RPMI7951 (cell line): ENCODE measurements at regions not wholly inside any gene's neighbourhood (a gene's known extent, or its start where the extent isn't known, plus 50 kb on each side); places are given as distances from the start of the nearest gene placed in this dataset.
"Not testable (repeated sequence)": the region's sequence is repeated elsewhere in the genome, so short reads cannot be mapped to it uniquely, and the experiment has no call there.

Source experiments
- DNase-seq: peaks from one replicate; pipeline ENCODE4 v3.0.0-alpha.2; 2012; ENCODE audit warnings: low read depth

DNA sequence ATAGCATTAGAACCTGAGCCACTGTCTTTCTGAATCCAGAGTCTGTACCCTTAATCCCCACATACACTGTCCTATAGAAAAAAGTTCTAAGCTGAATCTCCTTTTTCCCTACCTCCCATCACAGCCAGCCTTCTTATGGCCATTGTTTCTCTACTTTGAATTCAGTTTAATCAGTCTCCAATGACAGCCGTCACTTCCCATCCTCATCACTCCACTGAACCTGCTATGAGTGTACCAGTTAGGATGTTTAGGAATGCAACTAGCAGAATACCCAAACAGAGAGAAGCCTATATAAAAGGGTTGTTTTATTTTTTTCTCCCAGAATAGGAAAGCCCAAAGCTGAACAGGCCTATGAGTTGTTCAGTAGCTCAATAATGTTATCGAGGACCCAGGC lies 220.4 kb upstream of the NREP start:
- DNase-seq, result no peak

GRCh38 chr5:111976705-111977435 lies 219.9 kb upstream of the NREP start:
- no peak for DNase-seq

- no peak for DNase-seq
These were observed 218.1 kb upstream of the NREP start for GRCh38 chr5:111975133-111975532.

- DNase-seq, result no peak
These were observed 217.0 kb upstream of the NREP start for GRCh38 chr5:111973961-111974360.

- no peak for DNase-seq
These were observed 215.6 kb upstream of the NREP start for GRCh38 chr5:111972548-111972947.

GRCh38 chr5:111972080-111972479 lies 215.1 kb upstream of the NREP start:
- DNase-seq, result no peak

DNA sequence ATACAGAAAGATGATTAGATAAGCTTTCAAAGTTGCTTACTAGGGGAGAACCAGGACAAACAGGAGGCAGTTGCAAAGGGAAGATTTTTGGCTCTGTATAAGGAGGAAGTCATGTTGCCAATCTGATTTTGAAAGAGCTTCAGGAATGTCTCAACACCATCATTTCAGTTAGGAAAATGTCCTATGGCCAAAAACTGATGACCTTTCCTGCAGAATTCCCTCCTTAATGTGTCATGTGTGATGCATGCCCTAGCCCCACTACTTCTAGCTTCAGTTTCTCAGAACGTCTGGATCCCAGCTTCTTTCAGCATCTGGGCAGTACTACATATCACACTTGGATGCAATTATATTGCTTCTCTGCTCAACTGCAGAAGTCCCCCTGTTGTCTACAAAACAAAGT lies 211.5 kb upstream of the NREP start:
- DNase-seq, result peak; percentile 50

DNA sequence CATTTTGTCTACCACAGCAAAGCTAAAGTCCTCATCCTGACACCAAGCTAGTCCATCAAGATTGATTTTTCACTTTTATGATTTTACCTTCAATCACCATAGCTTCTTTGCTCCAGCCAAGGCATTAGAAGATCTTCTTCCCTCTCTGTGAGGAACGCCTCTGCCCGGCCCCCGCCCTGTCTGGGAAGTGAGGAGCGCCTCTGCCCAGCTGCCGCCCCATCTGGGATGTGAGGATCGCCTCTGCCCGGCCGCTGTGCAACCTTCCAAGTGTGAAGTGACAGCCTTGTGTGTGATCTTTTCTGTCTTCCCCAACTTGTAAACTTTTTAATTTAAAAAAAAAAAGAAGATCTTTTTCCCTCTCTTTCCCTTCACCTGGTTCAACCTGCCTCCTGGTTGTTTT lies 210.5 kb upstream of the NREP start:
- no peak for DNase-seq

DNA sequence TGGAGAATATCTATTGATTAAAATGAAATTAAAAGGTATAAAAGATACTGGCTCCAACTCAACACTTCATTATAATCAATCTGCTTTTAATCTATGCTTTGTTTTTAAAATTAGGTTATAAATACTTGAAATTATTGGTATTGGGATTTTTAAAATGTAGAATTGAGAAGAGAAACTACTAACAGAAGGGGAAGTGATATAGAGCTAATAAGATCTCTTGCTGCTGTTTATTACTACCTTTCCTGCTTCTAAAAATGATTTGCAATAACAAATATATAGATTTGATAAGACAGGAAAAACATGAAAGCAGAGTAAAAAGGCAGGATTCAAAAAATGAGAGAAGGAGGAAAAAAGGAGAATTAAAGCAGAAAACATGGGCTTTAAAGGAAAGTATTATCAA lies 209.3 kb upstream of the NREP start:
- DNase-seq, result no peak

DNA sequence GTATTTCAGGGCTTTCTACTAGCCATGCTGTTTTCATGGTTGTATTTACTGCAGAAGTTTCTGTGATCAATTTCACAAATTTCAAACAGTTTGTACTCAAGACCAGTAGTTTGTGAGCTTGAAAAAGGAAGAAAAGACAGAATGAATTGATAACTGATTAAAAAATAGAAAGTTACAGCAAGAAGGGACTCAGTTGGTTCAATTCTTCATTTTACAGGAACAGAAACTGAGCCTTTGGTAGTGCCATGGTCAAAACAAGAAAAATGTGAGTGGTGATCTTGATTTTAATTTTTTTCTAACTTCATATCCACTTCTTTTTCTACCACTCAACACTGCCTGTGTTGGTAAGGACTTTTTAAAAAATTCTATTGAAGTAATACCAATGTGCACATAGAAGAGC lies 206.6 kb upstream of the NREP start:
- no peak for DNase-seq

DNA sequence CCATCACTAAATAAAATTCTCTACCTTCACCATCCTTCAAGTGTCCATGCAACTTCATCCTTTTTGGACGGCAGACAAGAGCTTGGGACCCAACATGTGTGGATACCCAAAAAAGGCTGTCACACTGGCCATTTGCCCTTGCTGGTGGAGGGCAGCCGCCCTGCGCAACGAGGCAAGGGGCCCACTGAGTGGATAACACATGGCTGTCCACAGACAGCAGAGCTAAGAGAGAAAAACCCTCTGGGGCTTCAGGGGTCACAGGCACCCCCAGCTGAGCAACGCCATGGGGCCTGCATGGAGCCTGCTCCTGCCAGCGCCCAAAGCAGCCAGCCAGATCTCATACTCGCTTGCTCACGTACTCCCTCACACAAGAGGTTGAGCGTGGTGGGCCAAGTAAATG lies 205.9 kb upstream of the NREP start:
- no peak for DNase-seq

DNA sequence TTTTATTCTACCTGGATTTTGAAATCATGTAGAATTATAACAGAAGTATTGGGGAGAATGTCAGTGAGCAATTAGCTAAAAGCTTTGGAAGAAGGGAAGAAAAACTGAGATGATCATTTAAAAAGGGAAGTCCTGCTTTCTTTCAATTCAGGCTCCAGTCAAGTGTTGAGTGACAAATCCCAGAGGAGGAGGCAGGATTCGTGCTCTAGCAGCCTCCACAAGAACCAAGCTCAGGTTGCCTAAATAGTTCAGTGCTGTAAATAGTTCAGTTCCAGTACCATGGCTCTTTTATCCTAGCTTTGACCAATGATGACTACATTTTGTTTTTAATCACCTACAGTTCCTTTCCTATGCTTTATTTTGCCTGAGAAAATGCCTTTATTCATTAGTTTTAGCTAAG lies 204.9 kb upstream of the NREP start:
- DNase-seq, result no peak

- DNase-seq, result peak; percentile 45
These were observed 203.7 kb upstream of the NREP start for GRCh38 chr5:111960476-111961215.

DNA sequence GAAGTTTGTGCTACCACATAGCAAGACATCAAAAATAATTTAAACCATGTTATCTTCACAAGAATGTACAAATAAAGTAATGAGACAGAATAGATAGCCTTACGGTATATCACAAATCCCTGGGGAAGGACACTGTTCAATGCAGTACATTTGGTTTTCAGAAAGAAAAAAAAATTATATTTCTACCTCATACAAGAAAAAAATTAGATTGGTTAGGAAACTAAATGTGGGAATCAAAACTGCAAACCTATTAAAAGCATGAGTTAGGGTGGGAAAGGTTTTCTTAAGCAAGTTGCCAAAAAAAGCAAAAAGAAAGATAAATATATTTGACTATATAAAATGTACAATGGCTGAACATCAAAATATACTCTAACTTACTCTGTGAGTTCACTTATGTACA lies 201.9 kb upstream of the NREP start:
- no peak for DNase-seq

DNA sequence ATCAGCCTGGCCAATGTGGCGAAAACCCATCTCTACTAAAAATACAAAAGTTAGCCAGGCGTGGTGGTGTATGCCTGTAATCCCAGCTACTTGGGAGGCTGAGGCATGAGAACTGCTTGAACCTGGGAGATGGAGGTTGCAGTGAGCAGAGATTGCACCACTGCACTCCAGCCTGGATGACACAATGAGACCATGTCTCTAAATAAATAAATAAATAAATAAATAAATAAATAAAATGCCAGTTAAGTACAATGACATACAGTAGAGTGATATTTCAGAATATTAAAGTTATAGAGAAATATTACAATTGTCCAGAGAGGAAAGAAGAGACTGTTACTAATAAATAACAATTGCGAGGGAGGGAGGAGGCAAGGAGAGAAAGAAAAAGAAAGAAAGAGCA lies 199.8 kb upstream of the NREP start:
- DNase-seq, result not testable (repeated sequence)

GRCh38 chr5:111954516-111955395 lies 197.8 kb upstream of the NREP start:
- peak; percentile 40 for DNase-seq

DNA sequence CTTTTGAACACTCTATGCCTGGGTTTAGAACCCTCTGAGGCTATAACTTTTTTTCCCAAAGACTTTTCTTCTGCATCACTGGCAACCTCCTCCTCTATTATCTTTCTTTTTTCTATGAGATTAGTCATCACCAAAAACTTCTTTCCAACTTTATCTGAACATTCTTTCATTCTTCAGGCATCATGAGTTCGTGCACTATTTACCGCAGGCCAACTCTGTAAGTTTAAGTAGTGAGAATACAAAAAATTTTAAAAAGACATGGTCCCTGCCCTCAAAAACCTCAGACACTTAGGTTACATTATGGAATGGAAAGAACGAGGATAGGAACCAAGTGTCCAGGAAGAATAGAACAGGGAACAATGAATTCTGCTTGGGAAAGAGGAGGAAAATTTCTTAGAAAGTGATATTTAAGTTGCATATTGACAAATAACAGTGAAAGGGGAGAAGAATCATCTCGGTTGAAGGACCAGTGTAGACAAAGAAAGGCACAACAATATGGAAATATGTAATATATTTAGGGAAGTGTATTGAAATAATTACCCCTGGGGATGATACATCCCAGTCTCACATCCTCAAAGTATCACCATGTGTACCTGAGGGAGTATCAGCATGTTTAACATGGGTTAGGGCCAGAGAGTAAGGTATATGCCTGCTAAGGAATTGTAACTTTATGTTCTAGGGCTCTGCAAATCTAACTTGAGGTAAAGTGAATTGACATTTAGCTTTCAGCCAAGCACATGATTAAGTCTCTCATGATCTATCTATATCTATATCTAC lies 196.5 kb upstream of the NREP start:
- peak; percentile 89 for DNase-seq

- DNase-seq, result no peak
These were observed 195.6 kb upstream of the NREP start for GRCh38 chr5:111952555-111952954.

GRCh38 chr5:111950660-111951059 lies 193.7 kb upstream of the NREP start:
- peak; percentile 53 for DNase-seq

DNA sequence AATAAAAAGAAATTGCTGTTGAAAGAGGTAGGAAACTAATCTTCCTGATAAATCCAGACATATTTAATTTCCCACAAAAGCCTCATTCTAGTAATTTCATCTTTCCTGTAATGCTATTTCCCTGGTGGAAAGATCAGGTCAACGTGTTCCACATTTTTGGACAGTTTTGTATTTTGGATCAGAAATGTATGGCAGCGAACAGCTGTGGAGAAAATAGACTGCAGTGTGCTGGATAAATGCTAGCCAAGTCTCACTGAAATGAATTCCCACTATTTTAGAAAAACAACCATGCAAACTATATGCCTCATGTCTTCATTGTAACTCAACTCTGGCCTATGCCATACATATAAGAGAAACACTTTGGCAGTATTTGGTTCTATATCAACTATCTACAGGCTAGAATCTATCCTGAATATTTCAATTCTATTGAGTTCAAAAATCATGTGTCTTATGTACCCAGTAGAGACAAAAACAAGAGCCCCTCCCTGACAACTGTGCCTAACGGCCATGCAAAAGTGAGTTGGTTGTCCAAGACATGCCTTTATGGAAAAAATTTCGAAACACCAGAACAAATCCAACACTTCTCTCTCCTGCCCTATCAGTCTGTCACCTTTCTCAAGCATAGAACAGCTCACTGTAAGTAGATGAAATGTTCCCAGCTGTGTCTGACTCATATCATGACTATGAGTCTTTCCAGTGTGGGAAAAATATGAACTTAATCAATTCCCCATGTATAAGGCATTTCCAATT lies 191.3 kb upstream of the NREP start:
- DNase-seq, result peak; percentile 93

GRCh38 chr5:111946556-111946955 lies 189.6 kb upstream of the NREP start:
- DNase-seq, result no peak
